SK-N-SH treated with all-trans-retinoic acid at 6 μM for 48 hours (cell line): ENCODE measurements at regions not wholly inside any gene's neighbourhood (a gene's known extent, or its start where the extent isn't known, plus 50 kb on each side); places are given as distances from the start of the nearest gene placed in this dataset.

ENCODE experiments used
- ATAC-seq: fragments of 200-7000 bp; cut with Tn5 transposase; 3 replicates; pipeline ENCODE4 v1.9.1; 2020; ENCODE audit warnings: mild to moderate bottlenecking, moderate library complexity
- ARNTL ChIP-seq: fragments of 450-650 bp; formaldehyde crosslinking; IDR thresholded peaks from 2 replicates; pipeline ENCODE4 v1.5.0; 2020; ENCODE audit warnings: low read depth, mild to moderate bottlenecking, moderate library complexity, borderline replicate concordance
- GLIS3 ChIP-seq: fragments of 250-450 bp; sonication (Bioruptor Pico); IDR thresholded peaks from 2 replicates; pipeline ENCODE4 v1.5.0; 2020; ENCODE audit warnings: mild to moderate bottlenecking, moderate library complexity
- ISL1 ChIP-seq: fragments of 250-450 bp; sonication (Bioruptor Pico); IDR thresholded peaks from 2 replicates; pipeline ENCODE4 v2.1.2; 2022; ENCODE audit warnings: mild to moderate bottlenecking, moderate library complexity
- OSR1 ChIP-seq: fragments of 250-450 bp; sonication (Bioruptor Pico); IDR thresholded peaks from 2 replicates; pipeline ENCODE4 v1.8.0; 2022; ENCODE audit warnings: moderate library complexity, mild to moderate bottlenecking, inconsistent platforms
- RARB ChIP-seq: fragments of 250-450 bp; sonication (Bioruptor Pico); IDR thresholded peaks from 2 replicates; pipeline ENCODE4 v1.8.0; 2021; ENCODE audit warnings: mild to moderate bottlenecking, moderate library complexity
- SNAI2 ChIP-seq: fragments of 250-450 bp; sonication (Bioruptor Pico); IDR thresholded peaks from 2 replicates; pipeline ENCODE4 v1.5.0; 2020; ENCODE audit warnings: mild to moderate bottlenecking, moderate library complexity
- TCF4 ChIP-seq: fragments of 250-450 bp; sonication (Bioruptor Pico); IDR thresholded peaks from 2 replicates; pipeline ENCODE4 v1.8.0; 2021; ENCODE audit warnings: mild to moderate bottlenecking, moderate library complexity, borderline replicate concordance
- TOX ChIP-seq: fragments of 250-450 bp; sonication (Bioruptor Pico); IDR thresholded peaks from 2 replicates; pipeline ENCODE4 v1.8.0; 2021; ENCODE audit warnings: mild to moderate bottlenecking, moderate library complexity, borderline replicate concordance
- ZC3H10 ChIP-seq: fragments of 250-450 bp; sonication (Bioruptor Pico); IDR thresholded peaks from 2 replicates; pipeline ENCODE4 v1.5.1; 2021; ENCODE audit warnings: mild to moderate bottlenecking, moderate library complexity
- ZFP3 ChIP-seq: fragments of 250-450 bp; sonication (Bioruptor Pico); IDR thresholded peaks from 2 replicates; pipeline ENCODE4 v1.5.0; 2020; ENCODE audit warnings: mild to moderate bottlenecking, moderate library complexity
- ZFP30 ChIP-seq: fragments of 450-650 bp; formaldehyde crosslinking; IDR thresholded peaks from 2 replicates; pipeline ENCODE4 v1.5.0; 2022; ENCODE audit warnings: mild to moderate bottlenecking, moderate library complexity
- ZNF565 ChIP-seq: fragments of 450-650 bp; formaldehyde crosslinking; conservative IDR thresholded peaks from 2 replicates; pipeline ENCODE4 v1.5.0; 2020; ENCODE audit warnings: low read depth, mild to moderate bottlenecking, moderate library complexity
- ZNF70 ChIP-seq: fragments of 450-650 bp; formaldehyde crosslinking; IDR thresholded peaks from 2 replicates; pipeline ENCODE4 v1.5.0; 2020; ENCODE audit warnings: mild to moderate bottlenecking, moderate library complexity
- ZNF8 ChIP-seq: fragments of 450-650 bp; formaldehyde crosslinking; IDR thresholded peaks from 2 replicates; pipeline ENCODE4 v1.5.0; 2020; ENCODE audit warnings: mild to moderate bottlenecking, moderate library complexity
- TF ChIP-seq, protein P1 (sequence below): fragments of 250-450 bp; sonication (Bioruptor Pico); IDR thresholded peaks from 2 replicates; pipeline ENCODE4 v1.5.1; 2021; ENCODE audit warnings: mild to moderate bottlenecking, moderate library complexity
- TF ChIP-seq, protein P2 (sequence below): fragments of 250-450 bp; sonication (Bioruptor Pico); IDR thresholded peaks from 2 replicates; pipeline ENCODE4 v1.8.0; 2021; ENCODE audit warnings: low read depth, mild to moderate bottlenecking, moderate library complexity, borderline replicate concordance
- TF ChIP-seq, protein P3 (sequence below): fragments of 250-450 bp; sonication (Bioruptor Pico); IDR thresholded peaks from 2 replicates; pipeline ENCODE4 v1.8.0; 2020; ENCODE audit warnings: mild to moderate bottlenecking, moderate library complexity, borderline replicate concordance
- TF ChIP-seq, protein P4 (sequence below): fragments of 250-450 bp; sonication (Bioruptor Pico); IDR thresholded peaks from 2 replicates; pipeline ENCODE4 v1.5.0; 2020; ENCODE audit warnings: mild to moderate bottlenecking, moderate library complexity
- TF ChIP-seq, protein P5 (sequence below): fragments of 250-450 bp; sonication (Bioruptor Pico); IDR thresholded peaks from 2 replicates; pipeline ENCODE4 v1.5.1; 2020; ENCODE audit warnings: low read depth, mild to moderate bottlenecking, moderate library complexity

DNA sequence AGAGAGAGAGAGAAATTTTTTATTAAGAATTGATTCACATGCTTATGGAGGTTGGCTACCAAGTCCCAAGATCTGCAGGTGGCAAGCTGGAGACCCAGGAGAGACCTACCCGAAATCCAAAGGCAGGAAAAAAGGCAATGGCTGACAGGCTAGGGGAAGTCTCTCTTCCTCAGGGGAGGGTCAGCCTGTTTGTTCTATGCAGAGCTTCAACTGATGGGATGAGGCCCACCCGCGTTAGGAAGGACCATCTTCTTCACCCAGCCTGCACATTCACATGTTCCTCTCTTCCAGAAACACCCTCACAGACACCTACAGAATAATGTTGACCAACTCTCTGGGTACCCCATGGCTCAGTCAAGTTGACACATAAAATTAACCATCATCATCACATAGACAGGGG, 65.3 kb upstream of the SERP2 start:
- TF ChIP-seq, protein P1, sequence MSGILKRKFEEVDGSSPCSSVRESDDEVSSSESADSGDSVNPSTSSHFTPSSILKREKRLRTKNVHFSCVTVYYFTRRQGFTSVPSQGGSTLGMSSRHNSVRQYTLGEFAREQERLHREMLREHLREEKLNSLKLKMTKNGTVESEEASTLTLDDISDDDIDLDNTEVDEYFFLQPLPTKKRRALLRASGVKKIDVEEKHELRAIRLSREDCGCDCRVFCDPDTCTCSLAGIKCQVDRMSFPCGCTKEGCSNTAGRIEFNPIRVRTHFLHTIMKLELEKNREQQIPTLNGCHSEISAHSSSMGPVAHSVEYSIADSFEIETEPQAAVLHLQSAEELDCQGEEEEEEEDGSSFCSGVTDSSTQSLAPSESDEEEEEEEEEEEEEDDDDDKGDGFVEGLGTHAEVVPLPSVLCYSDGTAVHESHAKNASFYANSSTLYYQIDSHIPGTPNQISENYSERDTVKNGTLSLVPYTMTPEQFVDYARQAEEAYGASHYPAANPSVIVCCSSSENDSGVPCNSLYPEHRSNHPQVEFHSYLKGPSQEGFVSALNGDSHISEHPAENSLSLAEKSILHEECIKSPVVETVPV = no peak
- TF ChIP-seq OSR1 (CRISPR knock-in tag) = no peak
- TF ChIP-seq ARNTL (CRISPR knock-in tag) = no peak
- TF ChIP-seq ZC3H10 = no peak
- no peak for TF ChIP-seq ZFP3 (CRISPR knock-in tag)
- no peak for TF ChIP-seq GLIS3 (CRISPR knock-in tag)
- no peak for TF ChIP-seq ZFP30 (CRISPR knock-in tag)
- TF ChIP-seq RARB (CRISPR knock-in tag) = no peak
- ATAC-seq = no peak

DNA sequence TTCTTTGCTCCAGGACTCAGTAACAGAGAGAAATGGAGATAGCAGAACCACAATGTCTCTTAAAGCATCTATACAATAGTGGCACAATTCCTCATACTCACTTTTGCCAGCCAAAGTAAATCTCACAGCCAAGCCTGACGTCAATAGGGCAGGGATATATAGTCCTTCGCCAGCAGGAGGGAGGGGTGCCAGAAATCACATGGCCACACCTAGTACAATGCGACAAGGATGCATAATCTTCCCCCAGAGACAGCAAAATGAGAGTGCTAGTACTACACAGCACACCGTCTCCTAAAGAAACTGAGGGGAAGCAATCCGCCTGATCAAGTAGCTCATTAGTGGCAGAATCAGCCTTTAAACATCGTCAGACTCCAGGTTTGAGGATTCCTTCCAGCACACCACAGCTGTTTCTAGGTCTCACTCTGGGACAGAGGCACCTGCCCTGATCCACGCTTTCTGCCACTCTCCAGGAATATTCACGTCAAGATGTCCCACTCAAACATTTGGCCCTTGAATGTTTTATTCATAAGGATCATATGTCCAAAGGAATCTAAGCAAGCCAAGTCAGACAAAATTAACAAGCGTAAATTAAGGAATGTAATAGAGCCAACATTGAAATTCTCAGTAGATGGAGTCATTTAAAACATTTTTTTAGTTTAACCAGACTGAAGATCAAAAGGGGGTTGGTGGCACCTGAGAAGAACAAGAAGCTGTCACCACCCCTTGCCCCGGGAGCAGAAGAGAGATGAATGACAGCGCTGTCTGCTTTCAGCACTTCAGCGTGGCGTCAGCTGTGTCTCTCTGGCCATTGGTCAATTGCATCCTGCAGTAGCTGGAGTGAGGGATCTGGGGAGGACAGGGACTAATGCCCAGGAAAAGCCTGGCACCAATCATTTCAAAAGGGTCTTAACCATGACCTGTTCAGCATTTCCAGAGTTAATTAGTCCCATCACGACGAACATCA, 63.5 kb upstream of the SERP2 start:
- ATAC-seq = no peak

DNA sequence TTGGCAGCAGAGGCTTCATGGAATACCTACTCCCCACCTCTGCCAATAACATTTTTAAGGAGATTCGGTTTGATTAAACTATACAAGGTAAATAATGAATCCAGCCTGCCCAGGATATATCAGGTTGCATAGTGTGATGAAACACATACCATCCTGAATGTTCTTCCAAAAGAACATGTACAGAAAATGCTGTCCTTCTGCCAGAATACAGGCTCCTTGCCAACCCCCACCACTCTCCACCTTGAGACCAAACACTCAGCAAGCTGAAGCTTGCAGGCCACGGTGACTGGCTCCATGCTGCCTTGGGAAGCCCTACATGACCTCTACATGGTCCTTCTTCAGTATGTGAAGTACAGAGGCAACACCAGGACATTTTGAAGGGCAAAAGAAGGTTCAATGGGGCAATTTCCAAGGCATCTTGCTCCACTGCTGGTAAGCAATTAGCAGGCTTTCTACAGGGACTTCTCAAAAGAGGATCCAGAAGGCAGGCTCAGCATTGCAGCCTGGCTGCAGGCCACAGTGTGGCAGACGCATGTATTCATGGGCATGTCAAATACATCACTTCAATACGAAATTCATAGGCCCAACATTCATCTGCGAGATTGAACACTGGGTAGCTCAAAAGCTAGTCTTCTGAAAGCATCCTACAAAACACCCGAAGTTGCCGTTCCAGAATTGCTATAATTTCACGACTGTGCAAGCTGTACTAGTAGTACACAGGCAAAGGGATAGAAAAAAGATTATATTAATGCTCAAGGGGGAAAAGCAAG, 62.4 kb upstream of the SERP2 start:
- peak; percentile 33 for ATAC-seq
- TF ChIP-seq TOX (CRISPR knock-in tag) = peak; percentile 76
- no peak for TF ChIP-seq ZC3H10

More for the DNA sequence above, 63.5 kb upstream of the SERP2 start:
- TF ChIP-seq, protein P2, sequence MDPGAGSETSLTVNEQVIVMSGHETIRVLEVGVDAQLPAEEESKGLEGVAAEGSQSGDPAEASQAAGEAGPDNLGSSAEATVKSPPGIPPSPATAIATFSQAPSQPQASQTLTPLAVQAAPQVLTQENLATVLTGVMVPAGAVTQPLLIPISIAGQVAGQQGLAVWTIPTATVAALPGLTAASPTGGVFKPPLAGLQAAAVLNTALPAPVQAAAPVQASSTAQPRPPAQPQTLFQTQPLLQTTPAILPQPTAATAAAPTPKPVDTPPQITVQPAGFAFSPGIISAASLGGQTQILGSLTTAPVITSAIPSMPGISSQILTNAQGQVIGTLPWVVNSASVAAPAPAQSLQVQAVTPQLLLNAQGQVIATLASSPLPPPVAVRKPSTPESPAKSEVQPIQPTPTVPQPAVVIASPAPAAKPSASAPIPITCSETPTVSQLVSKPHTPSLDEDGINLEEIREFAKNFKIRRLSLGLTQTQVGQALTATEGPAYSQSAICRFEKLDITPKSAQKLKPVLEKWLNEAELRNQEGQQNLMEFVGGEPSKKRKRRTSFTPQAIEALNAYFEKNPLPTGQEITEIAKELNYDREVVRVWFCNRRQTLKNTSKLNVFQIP (CRISPR knock-in tag) = no peak
- TF ChIP-seq ISL1 (CRISPR knock-in tag) = no peak
- TF ChIP-seq, protein P3, sequence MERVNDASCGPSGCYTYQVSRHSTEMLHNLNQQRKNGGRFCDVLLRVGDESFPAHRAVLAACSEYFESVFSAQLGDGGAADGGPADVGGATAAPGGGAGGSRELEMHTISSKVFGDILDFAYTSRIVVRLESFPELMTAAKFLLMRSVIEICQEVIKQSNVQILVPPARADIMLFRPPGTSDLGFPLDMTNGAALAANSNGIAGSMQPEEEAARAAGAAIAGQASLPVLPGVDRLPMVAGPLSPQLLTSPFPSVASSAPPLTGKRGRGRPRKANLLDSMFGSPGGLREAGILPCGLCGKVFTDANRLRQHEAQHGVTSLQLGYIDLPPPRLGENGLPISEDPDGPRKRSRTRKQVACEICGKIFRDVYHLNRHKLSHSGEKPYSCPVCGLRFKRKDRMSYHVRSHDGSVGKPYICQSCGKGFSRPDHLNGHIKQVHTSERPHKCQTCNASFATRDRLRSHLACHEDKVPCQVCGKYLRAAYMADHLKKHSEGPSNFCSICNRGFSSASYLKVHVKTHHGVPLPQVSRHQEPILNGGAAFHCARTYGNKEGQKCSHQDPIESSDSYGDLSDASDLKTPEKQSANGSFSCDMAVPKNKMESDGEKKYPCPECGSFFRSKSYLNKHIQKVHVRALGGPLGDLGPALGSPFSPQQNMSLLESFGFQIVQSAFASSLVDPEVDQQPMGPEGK (CRISPR knock-in tag) = no peak
- TF ChIP-seq, protein P4, sequence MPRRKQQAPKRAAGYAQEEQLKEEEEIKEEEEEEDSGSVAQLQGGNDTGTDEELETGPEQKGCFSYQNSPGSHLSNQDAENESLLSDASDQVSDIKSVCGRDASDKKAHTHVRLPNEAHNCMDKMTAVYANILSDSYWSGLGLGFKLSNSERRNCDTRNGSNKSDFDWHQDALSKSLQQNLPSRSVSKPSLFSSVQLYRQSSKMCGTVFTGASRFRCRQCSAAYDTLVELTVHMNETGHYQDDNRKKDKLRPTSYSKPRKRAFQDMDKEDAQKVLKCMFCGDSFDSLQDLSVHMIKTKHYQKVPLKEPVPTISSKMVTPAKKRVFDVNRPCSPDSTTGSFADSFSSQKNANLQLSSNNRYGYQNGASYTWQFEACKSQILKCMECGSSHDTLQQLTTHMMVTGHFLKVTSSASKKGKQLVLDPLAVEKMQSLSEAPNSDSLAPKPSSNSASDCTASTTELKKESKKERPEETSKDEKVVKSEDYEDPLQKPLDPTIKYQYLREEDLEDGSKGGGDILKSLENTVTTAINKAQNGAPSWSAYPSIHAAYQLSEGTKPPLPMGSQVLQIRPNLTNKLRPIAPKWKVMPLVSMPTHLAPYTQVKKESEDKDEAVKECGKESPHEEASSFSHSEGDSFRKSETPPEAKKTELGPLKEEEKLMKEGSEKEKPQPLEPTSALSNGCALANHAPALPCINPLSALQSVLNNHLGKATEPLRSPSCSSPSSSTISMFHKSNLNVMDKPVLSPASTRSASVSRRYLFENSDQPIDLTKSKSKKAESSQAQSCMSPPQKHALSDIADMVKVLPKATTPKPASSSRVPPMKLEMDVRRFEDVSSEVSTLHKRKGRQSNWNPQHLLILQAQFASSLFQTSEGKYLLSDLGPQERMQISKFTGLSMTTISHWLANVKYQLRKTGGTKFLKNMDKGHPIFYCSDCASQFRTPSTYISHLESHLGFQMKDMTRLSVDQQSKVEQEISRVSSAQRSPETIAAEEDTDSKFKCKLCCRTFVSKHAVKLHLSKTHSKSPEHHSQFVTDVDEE (CRISPR knock-in tag) = no peak
- TF ChIP-seq, protein P1 = no peak
- no peak for TF ChIP-seq TCF4
- no peak for TF ChIP-seq ZFP30 (CRISPR knock-in tag)
- TF ChIP-seq ZNF565 (CRISPR knock-in tag) = no peak
- no peak for TF ChIP-seq ZNF70 (CRISPR knock-in tag)
- no peak for TF ChIP-seq OSR1 (CRISPR knock-in tag)
- no peak for TF ChIP-seq ZC3H10

DNA sequence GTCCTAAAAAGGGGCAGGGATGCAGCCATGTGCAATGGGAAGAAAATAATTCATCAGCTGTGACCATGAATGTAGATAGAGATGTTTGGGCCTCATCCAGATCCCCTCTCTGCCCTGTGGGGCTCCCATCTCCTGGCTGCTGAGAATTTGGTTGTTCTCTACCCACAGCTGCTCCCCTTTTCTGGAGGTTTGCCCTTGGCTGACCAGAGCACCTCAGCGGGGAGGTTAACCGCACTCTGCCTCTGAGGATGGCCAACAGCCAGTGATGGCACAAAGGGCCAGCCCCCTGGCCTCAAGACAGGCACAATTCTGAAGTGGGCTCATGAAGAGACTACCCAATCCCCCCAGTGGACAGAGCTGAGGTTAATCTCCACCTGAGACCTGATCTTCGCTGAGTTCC, 61.5 kb upstream of the SERP2 start:
- ATAC-seq = no peak
- TF ChIP-seq, protein P3 (CRISPR knock-in tag) = no peak
- TF ChIP-seq, protein P5, sequence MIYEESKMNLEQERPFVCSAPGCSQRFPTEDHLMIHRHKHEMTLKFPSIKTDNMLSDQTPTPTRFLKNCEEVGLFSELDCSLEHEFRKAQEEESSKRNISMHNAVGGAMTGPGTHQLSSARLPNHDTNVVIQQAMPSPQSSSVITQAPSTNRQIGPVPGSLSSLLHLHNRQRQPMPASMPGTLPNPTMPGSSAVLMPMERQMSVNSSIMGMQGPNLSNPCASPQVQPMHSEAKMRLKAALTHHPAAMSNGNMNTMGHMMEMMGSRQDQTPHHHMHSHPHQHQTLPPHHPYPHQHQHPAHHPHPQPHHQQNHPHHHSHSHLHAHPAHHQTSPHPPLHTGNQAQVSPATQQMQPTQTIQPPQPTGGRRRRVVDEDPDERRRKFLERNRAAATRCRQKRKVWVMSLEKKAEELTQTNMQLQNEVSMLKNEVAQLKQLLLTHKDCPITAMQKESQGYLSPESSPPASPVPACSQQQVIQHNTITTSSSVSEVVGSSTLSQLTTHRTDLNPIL (CRISPR knock-in tag) = no peak
- TF ChIP-seq ARNTL (CRISPR knock-in tag) = no peak
- no peak for TF ChIP-seq ZNF8
- TF ChIP-seq, protein P2 (CRISPR knock-in tag) = no peak
- no peak for TF ChIP-seq SNAI2 (CRISPR knock-in tag)
